GM19238 (cell line): ENCODE measurements at regions not wholly inside any gene's neighbourhood (a gene's known extent, or its start where the extent isn't known, plus 50 kb on each side); places are given as distances from the start of the nearest gene placed in this dataset.

Experiments
- DNase-seq: peaks from one replicate; pipeline ENCODE4 v3.0.0; 2011; ENCODE audit warnings: low spot score; ENCODE audit not compliant: insufficient read length

- no peak for DNase-seq
Observed at GRCh38 chr9:80094176-80094771, 522.5 kb downstream of the TLE4 start.

- no peak for DNase-seq
Observed at GRCh38 chr9:80093695-80094094, 521.9 kb downstream of the TLE4 start.

- no peak for DNase-seq
Observed at GRCh38 chr9:80091526-80091925, 519.8 kb downstream of the TLE4 start.

- no peak for DNase-seq
Observed at GRCh38 chr9:80090317-80090716, 518.6 kb downstream of the TLE4 start.

- DNase-seq: no peak
Observed at GRCh38 chr9:80086822-80087345, 515.1 kb downstream of the TLE4 start.

GRCh38 chr9:80086386-80086785 lies 514.6 kb downstream of the TLE4 start:
- no peak for DNase-seq

- no peak for DNase-seq
Observed at GRCh38 chr9:80085668-80086067, 513.9 kb downstream of the TLE4 start.

GRCh38 chr9:80082213-80082612 lies 510.4 kb downstream of the TLE4 start:
- no peak for DNase-seq

GRCh38 chr9:80078826-80079225 lies 507.1 kb downstream of the TLE4 start:
- DNase-seq: no peak

- DNase-seq: no peak
Observed at GRCh38 chr9:80077059-80077458, 505.3 kb downstream of the TLE4 start.

- no peak for DNase-seq
Observed at GRCh38 chr9:80076162-80076561, 504.4 kb downstream of the TLE4 start.

- DNase-seq: no peak
Observed at GRCh38 chr9:80074439-80074838, 502.7 kb downstream of the TLE4 start.

GRCh38 chr9:80072451-80072850 lies 500.7 kb downstream of the TLE4 start:
- no peak for DNase-seq

- DNase-seq: no peak
Observed at GRCh38 chr9:80070071-80070742, 498.4 kb downstream of the TLE4 start.

- no peak for DNase-seq
Observed at GRCh38 chr9:80066931-80067330, 495.2 kb downstream of the TLE4 start.

- no peak for DNase-seq
Observed at GRCh38 chr9:80062567-80062966, 490.8 kb downstream of the TLE4 start.

- no peak for DNase-seq
Observed at GRCh38 chr9:80061940-80062339, 490.2 kb downstream of the TLE4 start.

- DNase-seq: no peak
Observed at GRCh38 chr9:80061096-80061495, 489.3 kb downstream of the TLE4 start.

- no peak for DNase-seq
Observed at GRCh38 chr9:80059979-80060378, 488.2 kb downstream of the TLE4 start.

GRCh38 chr9:80059191-80059590 lies 487.4 kb downstream of the TLE4 start:
- DNase-seq: no peak

- no peak for DNase-seq
Observed at GRCh38 chr9:80052830-80053229, 481.1 kb downstream of the TLE4 start.

GRCh38 chr9:80049096-80049782 lies 477.5 kb downstream of the TLE4 start:
- no peak for DNase-seq

GRCh38 chr9:80046481-80046880 lies 474.7 kb downstream of the TLE4 start:
- DNase-seq: no peak
